ENCODE measurements at regions not wholly inside any gene's neighbourhood (a gene's known extent, or its start where the extent isn't known, plus 50 kb on each side); places are given as distances from the start of the nearest gene placed in this dataset.

DNA sequence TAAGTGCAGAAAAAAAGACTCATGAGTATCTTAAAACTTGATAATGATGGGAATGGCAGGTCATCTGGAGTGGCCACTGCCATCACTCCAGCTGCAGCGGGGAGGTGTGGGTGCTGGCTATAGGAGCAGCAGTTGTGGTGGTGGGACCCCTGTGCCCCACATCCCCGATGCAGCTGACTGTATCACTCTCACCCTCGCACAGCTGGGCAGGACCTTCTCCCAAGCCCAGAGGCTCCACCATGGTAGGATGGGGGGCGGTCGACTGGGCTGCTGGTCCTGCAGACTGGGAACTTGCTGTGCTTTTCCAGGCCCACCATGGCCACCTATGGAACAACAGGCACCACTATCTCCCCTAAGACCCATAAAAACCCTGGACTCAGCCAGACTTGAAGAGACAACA, 844.4 kb downstream of the SORCS1 start:
- Histone ChIP-seq H3K4me1 (no peaks in the 10 kb centered on the region), H3K27me3 (no peaks in the 10 kb centered on the region), H3K36me3 (no peaks in the 10 kb centered on the region), H3K4me2 (no peak overlapping the region), H3K27ac (no peak overlapping the region), H3K9ac (no peak overlapping the region), H3K4me3 (no peak overlapping the region), H4K20me1 (no peaks in the 10 kb centered on the region), H3K9me3 (replicated peaks in 1 of 11) (peaks cover 0 to 11% (median 4%) of the 10 kb centered on the region in 11 experiments; a peak in 9 of 22 replicates)
- no peak for TF ChIP-seq Cebpa-rat (IDR thresholded peaks at IDR 0.05)

DNA sequence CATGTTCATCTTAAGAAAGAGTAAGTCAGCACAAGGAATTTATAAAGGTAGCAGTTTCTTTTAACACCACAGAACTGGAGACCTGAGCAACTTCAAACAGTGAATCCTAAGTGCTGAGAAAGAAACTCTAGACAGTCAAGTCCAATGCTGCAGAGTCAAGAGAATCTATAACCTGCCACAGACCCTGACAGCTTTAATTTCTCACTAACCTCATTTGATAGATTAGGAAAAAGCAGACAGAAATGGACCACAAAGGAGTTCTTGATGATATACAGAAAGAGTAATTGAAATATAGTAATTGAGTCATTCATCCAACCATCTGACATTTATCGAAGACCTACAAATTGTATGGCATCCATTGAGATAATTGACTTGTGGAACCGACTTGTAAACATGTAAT, 847.0 kb downstream of the SORCS1 start:
- H3K36me3 ChIP-seq = no peaks in the 10 kb centered on the region
- H3K4me2 ChIP-seq = no peak overlapping the region
- TF ChIP-seq Cebpa-rat (IDR thresholded peaks at IDR 0.05) = no peak
- no peak overlapping the region for H3K9ac ChIP-seq
- peaks cover 0 to 11% (median 4%) of the 10 kb centered on the region in 11 experiments; a peak in 9 of 22 replicates for H3K9me3 ChIP-seq (replicated peaks in 1 of 11)
- no peaks in the 10 kb centered on the region for H3K27me3 ChIP-seq
- H3K4me3 ChIP-seq = no peak overlapping the region
- no peaks in the 10 kb centered on the region for H4K20me1 ChIP-seq
- H3K4me1 ChIP-seq = no peaks in the 10 kb centered on the region
- no peak overlapping the region for H3K27ac ChIP-seq

DNA sequence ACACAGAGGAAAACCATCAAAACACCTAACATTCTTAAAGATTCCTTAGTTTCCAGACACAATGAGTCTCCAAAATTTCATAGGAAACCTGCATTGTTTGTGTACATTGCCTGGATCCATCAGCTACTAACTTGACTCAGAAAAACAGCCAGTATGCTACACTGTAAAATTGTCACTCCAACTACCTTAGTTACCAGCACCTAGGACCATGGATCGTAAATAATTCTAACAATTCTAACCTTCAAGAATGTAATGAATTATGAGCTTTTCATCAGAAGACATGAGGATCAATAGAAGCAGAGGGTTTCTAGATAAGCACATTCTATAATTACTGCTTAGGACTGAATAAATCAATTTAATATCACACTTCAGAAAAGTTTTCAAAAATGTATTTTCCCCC, 851.5 kb downstream of the SORCS1 start:
- Histone ChIP-seq H4K20me1 (no peaks in the 10 kb centered on the region), H3K27ac (no peak overlapping the region), H3K4me3 (no peak overlapping the region), H3K4me1 (no peaks in the 10 kb centered on the region), H3K27me3 (no peaks in the 10 kb centered on the region), H3K36me3 (no peaks in the 10 kb centered on the region), H3K4me2 (no peak overlapping the region), H3K9ac (no peak overlapping the region), H3K9me3 (replicated peaks in 1 of 11) (0 out of 22 replicates have a peak, but pooled peaks cover 0 to under 1% (median 0%) of the 10 kb centered on the region in 11 experiments)
- no peak for TF ChIP-seq Cebpa-rat (IDR thresholded peaks at IDR 0.05)

DNA sequence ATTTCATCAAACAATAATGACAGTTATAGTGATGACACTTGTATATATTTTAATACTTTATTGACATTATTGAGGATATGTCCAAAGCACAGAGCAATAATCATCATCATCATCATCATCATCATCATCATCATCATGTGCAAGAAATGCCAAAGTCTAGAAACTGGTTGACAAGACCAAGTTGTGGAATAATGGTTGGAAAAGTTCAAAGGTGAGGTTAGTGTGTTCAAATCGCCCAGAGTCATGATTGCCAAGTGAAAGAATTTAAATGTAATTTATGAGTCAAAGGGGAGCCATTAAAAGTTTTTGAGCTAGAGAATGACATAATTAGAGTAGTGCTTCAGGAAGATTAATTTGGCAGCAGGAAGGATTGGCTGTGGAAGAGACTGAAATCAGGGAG, 852.4 kb downstream of the SORCS1 start:
- H3K4me3 ChIP-seq = no peak overlapping the region
- TF ChIP-seq Cebpa-rat (IDR thresholded peaks at IDR 0.05) = no peak
- no peaks in the 10 kb centered on the region for H3K9me3 ChIP-seq (replicated peaks in 1 of 11)
- no peaks in the 10 kb centered on the region for H3K27me3 ChIP-seq
- H3K4me2 ChIP-seq = no peak overlapping the region
- H4K20me1 ChIP-seq = no peaks in the 10 kb centered on the region
- H3K27ac ChIP-seq = no peak overlapping the region
- H3K4me1 ChIP-seq = no peaks in the 10 kb centered on the region
- H3K9ac ChIP-seq = no peak overlapping the region
- H3K36me3 ChIP-seq = no peaks in the 10 kb centered on the region

DNA sequence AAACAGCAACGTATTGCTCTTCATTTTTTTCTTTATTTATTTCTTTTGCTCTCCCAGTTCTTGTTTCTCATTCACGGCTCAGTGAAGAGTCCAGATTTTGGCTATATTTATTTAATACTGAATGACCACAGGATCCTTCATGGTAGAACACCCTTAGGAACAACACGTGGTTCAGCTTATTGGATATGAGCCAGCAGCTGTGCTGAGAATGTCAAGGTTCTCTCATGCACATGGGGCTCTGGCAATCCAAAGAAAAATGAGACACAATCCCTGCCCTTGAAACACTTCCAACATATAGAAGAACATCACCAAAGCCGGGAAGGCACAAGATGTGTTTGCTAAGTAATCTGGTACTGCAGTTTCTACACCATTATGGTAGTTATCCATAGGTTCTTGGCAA, 852.9 kb downstream of the SORCS1 start:
- H3K36me3 ChIP-seq = no peaks in the 10 kb centered on the region
- no peak overlapping the region for H3K4me2 ChIP-seq
- no peaks in the 10 kb centered on the region for H3K27me3 ChIP-seq
- H3K4me3 ChIP-seq = no peak overlapping the region
- no peaks in the 10 kb centered on the region for H3K4me1 ChIP-seq
- H3K9ac ChIP-seq = no peak overlapping the region
- H3K27ac ChIP-seq = no peak overlapping the region
- no peaks in the 10 kb centered on the region for H4K20me1 ChIP-seq
- no peak for TF ChIP-seq Cebpa-rat (IDR thresholded peaks at IDR 0.05)
- no peaks in the 10 kb centered on the region for H3K9me3 ChIP-seq (replicated peaks in 1 of 11)

DNA sequence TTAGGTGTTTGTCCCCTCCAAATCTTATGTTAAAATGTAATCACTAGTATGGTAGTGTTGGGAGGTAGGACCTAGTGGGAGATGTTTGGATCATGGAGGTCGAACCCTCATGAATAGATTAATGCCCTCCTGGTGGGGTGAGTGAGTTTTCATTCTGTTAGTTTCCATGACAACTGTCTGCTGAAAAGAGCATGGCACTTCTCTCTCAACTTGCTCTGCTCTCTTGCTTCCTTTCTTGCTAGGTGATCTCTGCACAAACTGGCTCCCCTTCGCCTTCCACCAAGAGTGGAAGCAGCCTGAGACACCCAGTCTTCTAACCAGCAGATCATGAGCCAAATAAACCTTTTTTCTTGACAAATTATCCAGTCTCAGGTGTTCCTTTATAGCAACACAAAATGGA, 853.9 kb downstream of the SORCS1 start:
- TF ChIP-seq Cebpa-rat (IDR thresholded peaks at IDR 0.05) = no peak
- Histone ChIP-seq H3K27me3 (no peaks in the 10 kb centered on the region), H3K4me3 (no peak overlapping the region), H3K27ac (no peak overlapping the region), H3K9me3 (replicated peaks in 1 of 11) (no peaks in the 10 kb centered on the region), H3K36me3 (no peaks in the 10 kb centered on the region), H3K4me1 (no peaks in the 10 kb centered on the region), H3K4me2 (no peak overlapping the region), H3K9ac (no peak overlapping the region), H4K20me1 (no peaks in the 10 kb centered on the region)

DNA sequence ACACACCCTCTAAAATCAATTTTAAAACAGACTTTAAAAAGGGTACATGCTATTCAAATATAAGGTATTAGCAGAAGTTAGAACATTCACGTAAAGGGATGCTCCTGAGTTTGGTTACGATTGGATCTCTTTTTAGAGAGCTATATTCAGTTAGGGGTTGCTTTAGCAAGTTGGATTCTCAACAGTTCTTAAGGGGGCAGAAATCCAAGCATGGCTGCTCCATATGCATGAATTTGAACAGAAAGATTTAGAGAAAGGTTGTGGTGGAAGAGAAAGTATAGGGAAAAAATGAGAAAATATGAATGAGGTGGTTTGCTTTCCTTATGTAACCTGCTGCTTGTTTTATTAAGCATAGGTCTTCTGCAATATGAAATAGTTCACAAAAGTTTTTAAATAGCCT, 855.1 kb downstream of the SORCS1 start:
- Histone ChIP-seq H3K4me3 (no peak overlapping the region), H3K4me1 (no peaks in the 10 kb centered on the region), H3K9ac (no peak overlapping the region), H3K4me2 (no peak overlapping the region), H3K27me3 (no peaks in the 10 kb centered on the region), H4K20me1 (no peaks in the 10 kb centered on the region), H3K36me3 (no peaks in the 10 kb centered on the region), H3K27ac (no peak overlapping the region), H3K9me3 (replicated peaks in 1 of 11) (no peaks in the 10 kb centered on the region)
- no peak for TF ChIP-seq Cebpa-rat (IDR thresholded peaks at IDR 0.05)

DNA sequence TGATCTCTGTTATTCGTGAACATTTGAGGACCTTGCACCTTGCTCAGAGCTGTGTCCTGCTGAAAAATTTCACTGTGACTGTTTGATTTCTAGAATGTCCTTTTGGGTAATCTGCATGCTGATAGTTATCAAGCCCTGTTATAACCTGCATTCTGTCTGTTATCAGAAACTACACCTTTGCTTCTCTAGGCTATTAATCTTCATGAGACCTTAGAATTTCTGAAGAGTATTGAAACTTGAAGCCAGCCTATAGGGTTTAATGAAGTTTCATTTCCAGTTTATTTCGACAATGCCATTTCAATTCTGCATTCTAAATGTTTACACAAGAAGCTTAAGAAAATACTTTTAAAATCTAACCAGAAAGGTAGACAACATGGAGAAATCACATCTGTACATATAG, 856.2 kb downstream of the SORCS1 start:
- H3K4me1 ChIP-seq = no peaks in the 10 kb centered on the region
- no peak overlapping the region for H3K4me2 ChIP-seq
- H3K27ac ChIP-seq = no peak overlapping the region
- no peaks in the 10 kb centered on the region for H4K20me1 ChIP-seq
- no peaks in the 10 kb centered on the region for H3K27me3 ChIP-seq
- H3K9ac ChIP-seq = no peak overlapping the region
- no peak overlapping the region for H3K4me3 ChIP-seq
- no peaks in the 10 kb centered on the region for H3K9me3 ChIP-seq (replicated peaks in 1 of 11)
- TF ChIP-seq Cebpa-rat (IDR thresholded peaks at IDR 0.05) = no peak
- H3K36me3 ChIP-seq = no peaks in the 10 kb centered on the region

DNA sequence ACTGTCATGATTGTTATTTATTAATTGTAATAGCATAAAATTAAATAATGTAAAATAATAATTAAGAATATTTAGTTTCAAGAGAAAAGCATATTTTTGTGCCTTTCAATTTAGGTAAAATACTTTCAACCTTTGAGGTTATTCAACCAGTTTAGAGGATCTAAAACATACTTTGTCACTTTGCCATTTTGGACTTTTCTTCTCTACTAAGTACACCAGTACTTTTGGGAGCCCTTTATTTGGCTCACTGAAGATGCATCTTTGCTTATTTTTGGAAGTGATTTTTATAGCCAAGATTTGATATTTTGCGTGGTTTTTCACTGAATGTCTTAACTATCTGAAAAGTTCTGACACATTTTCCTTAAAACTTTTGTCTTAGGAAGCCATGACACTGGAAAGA, 860.5 kb downstream of the SORCS1 start:
- H4K20me1 ChIP-seq = no peaks in the 10 kb centered on the region

DNA sequence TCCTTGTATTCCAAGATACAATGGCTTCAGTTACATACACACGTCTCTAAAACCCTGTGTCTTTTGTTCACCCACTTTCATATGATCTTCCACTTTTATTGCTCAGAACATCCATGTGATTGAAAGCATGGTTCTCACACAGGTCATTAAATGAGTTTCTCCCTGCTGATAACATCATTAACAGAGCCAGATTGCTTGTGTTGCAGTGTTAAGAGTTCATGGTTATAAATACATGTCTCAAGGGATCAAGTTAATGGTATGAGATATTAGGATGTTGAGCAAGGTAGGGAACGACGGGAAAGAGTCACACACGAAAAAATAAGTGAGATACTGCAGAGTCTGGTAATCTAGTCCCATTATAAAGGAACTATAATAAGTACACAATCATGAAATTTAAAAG, 861.5 kb downstream of the SORCS1 start:
- Histone ChIP-seq H4K20me1 (no peaks in the 10 kb centered on the region), H3K4me1 (no peaks in the 10 kb centered on the region), H3K9me3 (replicated peaks in 1 of 11) (no peaks in the 10 kb centered on the region), H3K27me3 (no peaks in the 10 kb centered on the region), H3K27ac (no peak overlapping the region), H3K4me2 (no peak overlapping the region), H3K4me3 (no peak overlapping the region), H3K9ac (no peak overlapping the region), H3K36me3 (no peaks in the 10 kb centered on the region)
- TF ChIP-seq Cebpa-rat (IDR thresholded peaks at IDR 0.05) = no peak

More for the DNA sequence above, 860.5 kb downstream of the SORCS1 start:
- H3K9ac ChIP-seq = no peak overlapping the region
- H3K27ac ChIP-seq = no peak overlapping the region
- no peaks in the 10 kb centered on the region for H3K36me3 ChIP-seq
- H3K27me3 ChIP-seq = no peaks in the 10 kb centered on the region
- no peak overlapping the region for H3K4me3 ChIP-seq
- no peaks in the 10 kb centered on the region for H3K9me3 ChIP-seq (replicated peaks in 1 of 11)
- no peak overlapping the region for H3K4me2 ChIP-seq
- TF ChIP-seq Cebpa-rat (IDR thresholded peaks at IDR 0.05) = no peak
- H3K4me1 ChIP-seq = no peaks in the 10 kb centered on the region

DNA sequence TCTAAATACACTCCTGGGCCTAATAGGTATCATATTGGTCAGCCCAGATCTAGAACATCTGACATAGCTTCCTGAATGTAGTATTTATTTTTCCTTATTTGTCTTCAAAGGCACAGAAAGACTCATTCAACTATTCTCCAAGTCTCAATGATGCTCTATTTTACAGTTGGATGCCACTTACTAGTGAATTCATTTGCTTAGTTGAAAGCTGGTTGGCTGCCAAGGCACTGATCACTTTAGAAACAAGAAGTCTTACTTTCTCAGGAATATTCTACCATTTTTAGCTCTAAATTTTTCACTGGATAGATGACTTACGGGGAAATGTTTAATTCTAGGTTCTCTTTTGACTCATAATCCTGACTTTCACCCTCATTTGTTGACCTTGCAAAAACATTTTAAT, 863.4 kb downstream of the SORCS1 start:
- H3K27me3 ChIP-seq = no peaks in the 10 kb centered on the region
- no peak overlapping the region for H3K4me3 ChIP-seq
- no peak for TF ChIP-seq Cebpa-rat (IDR thresholded peaks at IDR 0.05)
- no peak overlapping the region for H3K27ac ChIP-seq
- no peak overlapping the region for H3K4me2 ChIP-seq
- no peaks in the 10 kb centered on the region for H4K20me1 ChIP-seq
- H3K9me3 ChIP-seq (replicated peaks in 1 of 11) = no peaks in the 10 kb centered on the region
- H3K36me3 ChIP-seq = no peaks in the 10 kb centered on the region
- no peak overlapping the region for H3K9ac ChIP-seq
- H3K4me1 ChIP-seq = no peaks in the 10 kb centered on the region
